ENCODE measurements at regions not wholly inside any gene's neighbourhood (a gene's known extent, or its start where the extent isn't known, plus 50 kb on each side); places are given as distances from the start of the nearest gene placed in this dataset.
"Not testable (repeated sequence)": the region's sequence is repeated elsewhere in the genome, so short reads cannot be mapped to it uniquely, and the experiment has no call there.

DNA sequence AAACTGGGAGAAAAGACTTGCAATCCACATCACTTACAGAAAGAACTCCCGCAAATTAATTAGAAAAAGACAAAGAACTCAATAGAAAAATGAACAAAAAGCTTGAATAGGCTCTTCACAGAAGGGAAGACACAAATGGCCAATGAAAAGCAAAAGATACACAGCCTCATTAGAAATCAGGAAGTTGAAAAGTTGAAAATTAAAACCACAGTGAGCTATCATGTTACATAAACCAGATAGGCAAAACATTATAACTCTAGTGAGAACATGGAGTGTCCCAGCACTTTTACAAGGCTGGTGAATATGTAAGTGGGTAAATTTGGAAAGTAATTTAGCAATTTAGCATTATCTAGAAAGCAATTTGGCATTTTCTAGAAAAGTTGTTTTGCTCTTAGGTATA, 158.4 kb upstream of the RASSF8 start:
- H3K36me3 Mint-ChIP-seq, result peaks cover 3% of the 10 kb centered on the region

DNA sequence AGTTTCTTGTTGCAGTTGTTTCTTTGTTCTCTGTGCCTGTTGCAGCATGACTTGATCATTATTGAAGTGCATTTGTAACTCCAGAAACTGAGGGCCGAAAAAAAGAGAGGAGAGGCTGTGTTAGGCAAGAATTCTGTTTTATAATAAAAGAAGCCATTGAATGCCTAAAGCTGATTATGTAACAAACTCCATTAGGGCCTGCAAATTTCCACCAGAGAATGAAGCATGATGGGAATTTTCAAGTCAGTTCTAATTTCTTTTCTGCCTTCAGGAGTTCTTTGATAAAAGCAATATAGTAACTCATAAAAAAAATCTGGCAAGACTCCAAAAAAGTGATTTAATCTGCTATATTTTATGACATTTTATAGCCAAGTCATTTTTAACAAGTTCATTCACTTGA, 156.7 kb upstream of the RASSF8 start:
- peaks cover 4% of the 10 kb centered on the region for H3K9me3 Mint-ChIP-seq
- H3K4me2 ChIP-seq, result no peak overlapping the region
- no peaks in the 10 kb centered on the region for H3K79me2 ChIP-seq (ENCODE audit: low read depth)
- no peak for TF ChIP-seq EZH2phosphoT487 (IDR thresholded peaks at IDR 0.05)
- TF ChIP-seq EZH2 (IDR thresholded peaks at IDR 0.05), result no peak
- TF ChIP-seq, protein P1, sequence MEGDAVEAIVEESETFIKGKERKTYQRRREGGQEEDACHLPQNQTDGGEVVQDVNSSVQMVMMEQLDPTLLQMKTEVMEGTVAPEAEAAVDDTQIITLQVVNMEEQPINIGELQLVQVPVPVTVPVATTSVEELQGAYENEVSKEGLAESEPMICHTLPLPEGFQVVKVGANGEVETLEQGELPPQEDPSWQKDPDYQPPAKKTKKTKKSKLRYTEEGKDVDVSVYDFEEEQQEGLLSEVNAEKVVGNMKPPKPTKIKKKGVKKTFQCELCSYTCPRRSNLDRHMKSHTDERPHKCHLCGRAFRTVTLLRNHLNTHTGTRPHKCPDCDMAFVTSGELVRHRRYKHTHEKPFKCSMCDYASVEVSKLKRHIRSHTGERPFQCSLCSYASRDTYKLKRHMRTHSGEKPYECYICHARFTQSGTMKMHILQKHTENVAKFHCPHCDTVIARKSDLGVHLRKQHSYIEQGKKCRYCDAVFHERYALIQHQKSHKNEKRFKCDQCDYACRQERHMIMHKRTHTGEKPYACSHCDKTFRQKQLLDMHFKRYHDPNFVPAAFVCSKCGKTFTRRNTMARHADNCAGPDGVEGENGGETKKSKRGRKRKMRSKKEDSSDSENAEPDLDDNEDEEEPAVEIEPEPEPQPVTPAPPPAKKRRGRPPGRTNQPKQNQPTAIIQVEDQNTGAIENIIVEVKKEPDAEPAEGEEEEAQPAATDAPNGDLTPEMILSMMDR (IDR thresholded peaks at IDR 0.05), result no peak
- no peaks in the 10 kb centered on the region for H3F3A ChIP-seq (ENCODE audit: low read depth)
- H3K4me3 ChIP-seq, result no peak overlapping the region
- H4K20me1 ChIP-seq (ENCODE audit: low read depth), result no peaks in the 10 kb centered on the region
- no peak for DNase-seq (ENCODE audit: low spot score)
- no peaks in the 10 kb centered on the region for H3K36me3 ChIP-seq
- H3K27me3 ChIP-seq, result no peaks in the 10 kb centered on the region
- H2AFZ ChIP-seq (replicated peaks), result peak overlapping the region; percentile 9
- no peaks in the 10 kb centered on the region for H3K4me1 ChIP-seq
- H3K9ac ChIP-seq, result no peak overlapping the region
- no peak overlapping the region for H3K27ac ChIP-seq
- H3K27ac Mint-ChIP-seq, result no peak overlapping the region
- no peak overlapping the region for H3K4me3 Mint-ChIP-seq
- peaks cover 2% of the 10 kb centered on the region for H3K27me3 Mint-ChIP-seq (ENCODE audit: insufficient read depth, low read depth)
- peaks cover 4% of the 10 kb centered on the region for H3K4me1 Mint-ChIP-seq
- peaks cover 3% of the 10 kb centered on the region for H3K36me3 Mint-ChIP-seq
- H3K9me3 ChIP-seq (ENCODE audit: low read depth), result no peaks in the 10 kb centered on the region

More for the DNA sequence above, 158.4 kb upstream of the RASSF8 start:
- Histone ChIP-seq H3K79me2 (ENCODE audit: low read depth) (no peaks in the 10 kb centered on the region), H3K9ac (no peak overlapping the region), H3K27me3 (no peaks in the 10 kb centered on the region), H3F3A (ENCODE audit: low read depth) (no peaks in the 10 kb centered on the region), H3K27ac (no peak overlapping the region), H2AFZ (replicated peaks) (no peak overlapping the region), H3K4me3 (no peak overlapping the region), H3K4me2 (no peak overlapping the region), H3K36me3 (no peaks in the 10 kb centered on the region), H3K9me3 (ENCODE audit: low read depth) (no peaks in the 10 kb centered on the region), H4K20me1 (ENCODE audit: low read depth) (no peaks in the 10 kb centered on the region), H3K4me1 (no peaks in the 10 kb centered on the region)
- peaks cover 4% of the 10 kb centered on the region for H3K9me3 Mint-ChIP-seq
- peaks cover 9% of the 10 kb centered on the region for H3K4me1 Mint-ChIP-seq
- H3K27me3 Mint-ChIP-seq (ENCODE audit: insufficient read depth, low read depth), result peaks cover 2% of the 10 kb centered on the region
- no peak for DNase-seq (ENCODE audit: low spot score)
- H3K27ac Mint-ChIP-seq, result no peak overlapping the region
- no peak overlapping the region for H3K4me3 Mint-ChIP-seq
- TF ChIP-seq, protein P1 (IDR thresholded peaks at IDR 0.05), result no peak
- no peak for TF ChIP-seq EZH2phosphoT487 (IDR thresholded peaks at IDR 0.05)
- no peak for TF ChIP-seq EZH2 (IDR thresholded peaks at IDR 0.05)

DNA sequence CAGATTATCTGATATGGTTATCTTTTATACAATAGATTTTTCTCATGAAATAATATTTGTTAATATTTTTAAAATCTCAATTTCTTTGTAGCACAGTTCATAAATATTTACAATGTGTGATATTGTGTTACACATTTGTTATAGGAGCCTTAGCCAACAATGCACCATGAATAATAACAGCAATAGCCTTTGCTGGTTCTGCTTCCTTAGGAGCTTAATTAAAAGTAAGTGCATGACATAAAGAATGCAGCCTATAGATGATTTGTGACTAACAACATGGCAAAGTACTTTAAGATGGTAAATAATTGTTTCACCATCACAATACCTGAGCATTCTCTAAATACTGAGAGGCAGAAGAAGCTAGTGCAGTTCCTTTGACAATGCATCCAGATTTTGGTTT, 156.3 kb upstream of the RASSF8 start:
- Mint-ChIP-seq H3K27me3 (ENCODE audit: insufficient read depth, low read depth) (peaks cover 2% of the 10 kb centered on the region), H3K4me1 (peaks cover 4% of the 10 kb centered on the region), H3K36me3 (peaks cover 3% of the 10 kb centered on the region), H3K27ac (no peak overlapping the region), H3K4me3 (no peak overlapping the region), H3K9me3 (peaks cover 4% of the 10 kb centered on the region)
- H3K4me2 ChIP-seq, result no peak overlapping the region
- H2AFZ ChIP-seq (replicated peaks), result no peak overlapping the region
- DNase-seq (ENCODE audit: low spot score), result no peak
- H3F3A ChIP-seq (ENCODE audit: low read depth), result no peaks in the 10 kb centered on the region
- H3K4me3 ChIP-seq, result no peak overlapping the region
- TF ChIP-seq EZH2phosphoT487 (IDR thresholded peaks at IDR 0.05) (no peak), EZH2 (IDR thresholded peaks at IDR 0.05) (no peak)
- TF ChIP-seq, protein P1 (IDR thresholded peaks at IDR 0.05), result no peak
- no peaks in the 10 kb centered on the region for H3K9me3 ChIP-seq (ENCODE audit: low read depth)
- no peaks in the 10 kb centered on the region for H4K20me1 ChIP-seq (ENCODE audit: low read depth)
- no peaks in the 10 kb centered on the region for H3K36me3 ChIP-seq
- no peak overlapping the region for H3K27ac ChIP-seq
- no peak overlapping the region for H3K9ac ChIP-seq
- no peaks in the 10 kb centered on the region for H3K4me1 ChIP-seq
- H3K27me3 ChIP-seq, result no peaks in the 10 kb centered on the region
- no peaks in the 10 kb centered on the region for H3K79me2 ChIP-seq (ENCODE audit: low read depth)

DNA sequence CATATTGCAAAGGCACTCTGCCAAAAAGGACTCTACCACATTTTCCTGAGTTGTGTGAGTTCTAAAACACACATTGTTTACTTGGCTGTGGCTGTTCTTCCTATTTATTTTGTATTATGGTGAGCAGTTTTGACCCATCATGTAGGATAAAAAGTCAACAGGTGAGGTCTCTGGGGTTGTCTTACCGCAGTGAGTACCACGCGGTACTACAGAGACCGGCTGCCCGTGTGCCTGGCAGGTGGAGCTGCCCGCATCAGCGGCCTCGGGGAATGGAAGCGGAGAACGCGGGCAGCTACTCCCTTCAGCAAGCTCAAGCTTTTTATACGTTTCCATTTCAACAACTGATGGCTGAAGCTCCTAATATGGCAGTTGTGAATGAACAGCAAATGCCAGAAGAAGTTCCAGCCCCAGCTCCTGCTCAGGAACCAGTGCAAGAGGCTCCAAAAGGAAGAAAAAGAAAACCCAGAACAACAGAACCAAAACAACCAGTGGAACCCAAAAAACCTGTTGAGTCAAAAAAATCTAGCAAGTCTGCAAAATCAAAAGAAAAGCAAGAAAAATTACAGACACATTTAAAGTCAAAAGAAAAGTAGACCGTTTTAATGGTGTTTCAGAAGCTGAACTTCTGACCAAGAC, 155.3 kb upstream of the RASSF8 start:
- not testable (repeated sequence) for H3K27ac Mint-ChIP-seq, H3K9me3 Mint-ChIP-seq

DNA sequence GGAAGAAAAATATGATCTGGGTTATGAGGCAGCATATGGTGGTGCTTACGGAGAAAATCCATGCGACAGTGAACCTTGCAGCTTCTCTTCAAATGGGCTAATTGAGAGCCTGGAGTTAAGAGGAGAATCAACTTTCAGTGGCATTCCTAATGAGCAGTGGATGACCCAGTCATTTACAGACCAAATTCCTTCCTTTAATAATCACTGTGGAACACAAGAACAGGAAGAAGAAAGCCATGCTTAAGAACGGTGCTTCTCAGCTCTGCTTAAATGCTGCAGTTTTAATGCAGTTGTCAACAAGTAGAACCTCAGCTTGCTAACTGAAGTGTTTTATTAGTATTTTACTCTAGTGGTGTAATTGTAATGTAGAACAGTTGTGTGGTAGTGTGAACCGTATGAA, 154.2 kb upstream of the RASSF8 start:
- not testable (repeated sequence) for H3K9me3 ChIP-seq (ENCODE audit: low read depth); DNase-seq (ENCODE audit: low spot score); H3K79me2 ChIP-seq (ENCODE audit: low read depth); H3K4me2 ChIP-seq; H2AFZ ChIP-seq (replicated peaks); H3K36me3 Mint-ChIP-seq; H3K9ac ChIP-seq; H3K27me3 ChIP-seq; H3K4me3 Mint-ChIP-seq; H4K20me1 ChIP-seq (ENCODE audit: low read depth); H3K27ac ChIP-seq; H3F3A ChIP-seq (ENCODE audit: low read depth); H3K4me1 ChIP-seq; H3K9me3 Mint-ChIP-seq; H3K27ac Mint-ChIP-seq; H3K36me3 ChIP-seq; H3K27me3 Mint-ChIP-seq (ENCODE audit: insufficient read depth, low read depth); H3K4me1 Mint-ChIP-seq; H3K4me3 ChIP-seq

More for the DNA sequence above, 155.3 kb upstream of the RASSF8 start:
- H4K20me1 ChIP-seq (ENCODE audit: low read depth); DNase-seq (ENCODE audit: low spot score); H3K9me3 ChIP-seq (ENCODE audit: low read depth); H3K4me2 ChIP-seq; H3F3A ChIP-seq (ENCODE audit: low read depth); H3K27ac ChIP-seq; H3K4me1 ChIP-seq; H3K4me3 ChIP-seq; H3K27me3 Mint-ChIP-seq (ENCODE audit: insufficient read depth, low read depth); H3K4me3 Mint-ChIP-seq; H3K4me1 Mint-ChIP-seq; H3K9ac ChIP-seq; H3K36me3 Mint-ChIP-seq; H3K36me3 ChIP-seq; H2AFZ ChIP-seq (replicated peaks); H3K27me3 ChIP-seq; H3K79me2 ChIP-seq (ENCODE audit: low read depth): not testable (repeated sequence)

All from neural progenitor cell (in vitro differentiated cells).